HG03103 (cell line): ENCODE measurements at regions not wholly inside any gene's neighbourhood (a gene's known extent, or its start where the extent isn't known, plus 50 kb on each side); places are given as distances from the start of the nearest gene placed in this dataset.
"Not testable (repeated sequence)": the region's sequence is repeated elsewhere in the genome, so short reads cannot be mapped to it uniquely, and the experiment has no call there.

Source experiments
- ATAC-seq: cut with Tn5 transposase; IDR thresholded peaks from one replicate; pipeline ENCODE4 v1.9.1; 2021; ENCODE audit warnings: low read depth; ENCODE audit not compliant: unreplicated experiment

DNA sequence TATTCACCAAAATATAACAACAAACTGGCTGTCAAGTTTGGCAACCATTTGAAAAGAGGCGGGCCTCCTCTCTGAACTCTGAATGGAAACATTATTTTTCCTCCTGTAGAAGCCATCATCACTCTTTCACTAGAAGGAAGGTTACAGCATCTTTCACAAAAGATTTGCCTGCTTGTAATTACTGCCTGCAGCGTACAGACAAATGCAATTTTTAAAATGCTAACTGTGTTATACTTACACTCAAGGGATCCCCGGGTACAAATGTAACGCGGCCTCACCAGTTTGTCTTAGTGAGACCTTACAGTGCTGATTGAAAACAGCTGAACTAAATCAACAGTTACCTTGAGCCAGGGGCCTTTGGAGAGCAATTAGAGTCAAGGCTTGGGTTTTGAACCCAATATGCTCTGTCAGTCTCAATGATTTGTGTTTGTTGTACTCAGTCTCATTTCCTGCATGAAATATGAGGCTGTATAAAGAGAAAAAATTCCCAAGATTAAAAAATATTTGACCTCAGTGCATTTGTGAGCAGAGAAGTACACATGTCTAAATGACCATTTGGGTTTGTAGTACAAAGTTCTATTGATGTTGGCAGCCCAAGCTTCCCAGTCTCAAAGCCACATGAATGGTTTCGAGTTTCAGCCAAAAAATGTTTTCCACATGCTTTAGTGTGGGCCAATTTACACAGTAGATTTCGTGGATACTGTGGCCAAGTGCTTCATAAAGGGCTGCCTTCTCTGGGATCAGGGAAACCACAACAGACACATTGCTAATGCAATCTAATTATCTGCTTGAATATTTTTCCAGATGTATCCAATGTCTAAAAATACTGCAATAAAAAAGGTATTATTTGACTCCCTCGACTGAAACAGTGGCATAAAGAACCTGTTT lies 500.0 kb downstream of the SPATA31D1 start:
- ATAC-seq, result no peak

DNA sequence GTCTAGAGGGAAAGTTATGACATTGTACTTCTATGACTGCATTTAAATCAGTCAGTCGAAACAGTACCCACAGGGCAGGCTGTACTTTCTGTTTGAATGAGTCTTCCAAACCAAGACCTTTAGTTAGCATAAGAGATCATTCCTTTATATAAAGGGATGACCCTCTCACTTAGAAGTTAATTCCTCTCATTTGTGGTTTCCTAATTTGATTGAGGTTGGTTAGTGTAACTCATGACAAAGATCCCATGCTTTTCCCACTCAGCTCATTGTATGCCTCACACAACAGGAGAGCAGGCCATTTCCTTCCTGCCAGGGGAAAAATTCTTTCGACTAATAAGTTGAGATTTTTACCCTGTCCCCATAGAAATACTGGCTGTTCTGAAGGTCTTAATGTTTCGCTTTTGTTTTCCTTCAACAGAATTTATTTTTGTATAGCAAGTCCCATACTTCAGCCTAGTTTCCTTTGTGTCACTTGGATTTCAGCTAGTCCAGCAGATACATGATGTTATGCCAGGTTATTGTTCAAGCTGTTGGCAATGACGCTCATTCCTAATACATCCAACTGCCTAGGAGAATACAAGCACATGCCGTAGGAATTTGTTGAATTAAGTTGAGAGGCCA lies 500.7 kb downstream of the SPATA31D1 start:
- no peak for ATAC-seq

DNA sequence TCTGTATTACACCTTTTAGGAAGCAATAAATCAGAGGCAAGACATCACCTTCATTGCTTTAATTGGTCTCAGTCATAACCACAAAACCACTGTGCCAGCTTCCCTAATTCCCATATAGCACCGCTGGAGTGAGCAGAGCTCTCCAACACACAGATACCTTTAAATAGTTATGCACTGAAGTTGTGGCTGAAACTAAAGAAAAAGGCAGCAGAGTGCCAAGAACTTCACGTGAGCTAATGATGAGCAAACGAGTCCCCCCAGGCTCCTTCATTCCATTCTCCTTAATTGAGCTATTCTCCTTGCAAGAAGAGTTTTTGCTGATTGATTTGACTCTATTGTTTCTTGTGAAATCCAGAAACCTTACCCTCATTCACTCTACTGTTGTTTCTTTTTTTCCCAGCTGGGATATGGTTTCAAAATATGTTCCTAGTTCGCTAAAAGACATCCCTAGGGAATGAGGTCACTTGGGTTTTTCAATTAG lies 501.5 kb downstream of the SPATA31D1 start:
- ATAC-seq, result no peak

DNA sequence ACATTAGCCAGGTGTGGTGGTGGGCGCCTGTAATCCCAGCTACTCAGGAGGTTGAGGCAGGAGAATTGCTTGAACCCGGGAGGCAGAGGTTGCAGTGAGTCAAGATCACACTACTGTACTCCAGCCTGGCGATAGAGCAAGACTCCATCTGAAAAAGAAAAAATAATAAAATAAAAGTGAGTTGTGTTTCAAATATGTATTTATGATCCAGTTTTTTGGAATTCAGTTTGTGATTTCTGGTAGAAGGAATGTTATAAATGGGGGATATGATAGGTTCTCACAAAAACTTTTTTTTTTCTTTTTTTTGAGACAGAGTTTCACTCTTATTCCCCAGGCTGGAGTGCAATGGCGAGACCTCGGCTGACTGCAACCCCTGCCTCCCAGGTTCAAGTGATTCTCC lies 502.2 kb downstream of the SPATA31D1 start:
- not testable (repeated sequence) for ATAC-seq

DNA sequence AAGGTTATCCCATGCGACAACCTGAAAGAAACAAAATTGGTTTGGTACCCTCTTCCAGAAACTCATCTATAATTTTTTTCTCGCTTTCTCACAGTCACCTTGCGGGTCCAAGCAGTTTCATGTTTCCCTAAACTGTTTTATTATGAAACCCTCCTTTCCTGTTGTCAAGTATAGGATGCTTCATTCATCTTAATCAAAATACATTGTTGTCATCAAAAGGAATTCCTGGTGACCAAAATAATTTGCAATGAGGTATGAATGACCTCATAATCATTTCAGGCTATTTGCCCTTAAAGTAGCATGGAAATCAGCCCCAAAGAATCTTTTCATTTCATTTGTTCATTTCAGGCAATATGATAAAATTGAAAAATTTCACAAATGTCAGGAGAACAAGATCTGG lies 503.0 kb downstream of the SPATA31D1 start:
- no peak for ATAC-seq

DNA sequence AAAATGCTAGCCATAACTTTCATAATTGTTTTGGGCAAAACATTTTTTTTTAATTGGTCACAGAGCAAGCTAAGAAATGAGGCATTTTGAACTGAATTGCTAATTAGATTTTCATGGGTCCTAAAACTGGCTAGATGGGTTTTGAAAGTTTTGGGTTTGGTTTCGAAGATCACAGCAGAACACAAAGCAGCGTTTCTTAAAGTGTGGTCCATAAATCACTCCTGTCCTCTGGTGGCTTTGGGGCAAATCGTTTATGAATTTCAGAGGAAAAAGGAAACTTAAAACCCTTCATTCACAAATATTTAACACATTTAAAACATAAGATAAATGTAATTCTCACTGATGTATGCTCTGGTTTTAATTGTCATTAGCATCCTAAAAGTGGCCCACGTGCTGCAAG lies 503.7 kb downstream of the SPATA31D1 start:
- no peak for ATAC-seq

DNA sequence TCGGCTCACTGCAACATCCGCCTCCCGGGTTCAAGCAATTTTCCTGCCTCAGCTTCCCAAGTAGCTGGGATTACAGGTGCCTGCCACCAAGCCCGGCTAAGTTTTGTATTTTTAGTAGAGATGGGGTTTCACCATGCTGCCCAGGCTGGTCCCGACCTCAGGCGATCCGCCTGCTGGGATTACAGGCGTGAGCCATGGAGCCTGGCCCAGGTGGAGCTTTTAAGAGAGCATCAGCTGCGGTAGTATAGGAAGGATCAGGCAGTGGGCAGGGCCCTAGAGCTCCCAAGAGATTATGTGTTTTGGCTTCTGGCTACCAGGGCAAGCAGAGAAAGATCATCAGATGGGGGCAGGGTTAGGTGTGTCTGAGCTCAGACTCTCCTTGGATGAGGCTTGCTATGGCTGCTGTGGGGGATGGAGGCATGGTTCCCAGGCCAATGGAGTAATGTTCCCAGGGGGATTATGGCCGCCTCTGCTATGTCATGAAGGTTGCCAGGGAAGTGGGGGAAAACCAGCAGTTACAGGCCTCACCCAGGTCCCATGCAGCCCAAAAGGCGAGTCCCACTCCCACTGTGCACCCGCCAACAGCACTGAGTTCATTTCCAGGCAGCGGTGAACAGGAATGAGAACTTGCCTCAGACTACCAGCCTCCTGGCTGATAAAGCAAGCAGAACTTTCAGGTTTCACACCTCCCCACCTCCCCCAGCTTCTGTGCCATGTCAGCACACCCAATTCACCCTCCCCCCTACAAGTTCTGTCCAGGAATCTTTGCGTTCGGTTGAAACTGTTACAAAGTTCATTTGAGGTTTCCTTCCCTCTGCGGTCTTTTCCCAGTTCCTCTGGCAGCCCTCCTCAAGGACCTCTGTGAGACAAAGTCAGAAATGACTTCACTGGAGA lies 507.6 kb downstream of the SPATA31D1 start:
- ATAC-seq, result no peak

DNA sequence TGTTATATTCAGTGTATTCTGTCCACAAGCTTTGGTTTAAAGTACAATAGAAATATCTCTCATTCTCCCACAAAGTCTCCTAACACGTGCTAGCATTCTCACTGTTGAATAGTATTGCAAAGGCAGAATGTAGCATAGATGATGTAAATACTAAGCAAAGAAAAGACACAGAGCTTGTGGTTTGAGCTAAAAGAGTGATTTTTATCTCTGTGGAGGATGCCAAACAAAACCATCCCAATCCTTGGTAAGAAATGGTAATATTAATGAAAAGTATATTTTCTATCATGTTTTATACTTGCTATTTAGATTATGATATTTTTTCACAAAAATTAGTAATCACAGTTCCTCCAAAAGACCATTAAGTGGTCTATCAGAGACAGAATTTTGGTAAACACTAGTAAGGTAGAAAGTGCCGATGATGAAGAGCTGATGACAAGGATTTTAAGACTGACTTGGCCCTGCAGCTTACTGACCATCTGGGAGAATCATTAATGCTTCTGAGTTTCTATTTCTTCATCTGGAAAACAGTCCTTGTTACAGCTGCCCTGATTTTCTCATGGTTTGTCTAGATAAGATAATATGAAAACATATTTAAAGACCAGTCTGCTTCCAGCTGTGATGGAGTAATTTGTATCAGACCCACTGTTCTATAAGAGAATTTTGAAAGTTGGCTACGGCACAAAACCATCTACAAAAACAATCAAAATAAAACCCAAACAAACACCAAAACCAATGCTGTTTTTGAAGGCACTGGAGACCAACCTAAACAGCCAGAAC lies 510.2 kb downstream of the SPATA31D1 start:
- ATAC-seq, result no peak

DNA sequence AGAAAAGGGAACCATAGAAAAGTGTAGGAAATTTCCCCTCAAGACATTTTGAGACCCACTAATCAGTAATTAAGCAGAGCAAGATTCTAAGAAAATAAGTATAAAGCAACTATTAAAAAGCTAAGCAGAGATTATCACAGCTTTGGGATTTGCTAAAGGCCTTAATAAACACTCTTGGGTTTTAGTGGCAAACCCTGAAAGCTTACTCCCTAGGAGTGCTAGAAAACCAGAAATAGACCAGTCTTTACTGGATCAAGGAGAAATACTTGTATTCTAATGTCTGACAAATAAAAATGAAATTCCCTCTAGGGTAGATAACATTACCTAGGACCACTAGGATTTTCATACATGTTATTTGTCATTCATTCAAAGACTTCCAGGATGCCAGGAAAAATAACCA lies 510.8 kb downstream of the SPATA31D1 start:
- ATAC-seq, result no peak

DNA sequence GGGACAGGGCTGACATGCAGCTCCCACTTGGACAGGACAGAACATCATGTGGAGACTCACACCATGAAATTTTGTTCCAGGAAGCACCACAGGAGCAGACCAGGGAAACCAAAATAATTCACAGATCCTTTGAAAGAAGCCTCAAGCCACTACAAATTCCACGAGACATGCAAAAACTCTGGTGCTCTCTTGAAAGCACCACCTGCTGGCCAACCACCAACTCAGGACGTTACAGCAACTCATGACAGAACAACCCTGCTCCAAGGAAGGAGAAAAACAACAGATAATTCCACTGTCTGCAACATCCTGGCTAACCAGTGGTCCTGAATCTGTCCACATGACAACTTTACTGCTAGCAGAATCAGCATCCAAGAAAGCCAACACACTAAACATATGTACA lies 516.0 kb downstream of the SPATA31D1 start:
- no peak for ATAC-seq

DNA sequence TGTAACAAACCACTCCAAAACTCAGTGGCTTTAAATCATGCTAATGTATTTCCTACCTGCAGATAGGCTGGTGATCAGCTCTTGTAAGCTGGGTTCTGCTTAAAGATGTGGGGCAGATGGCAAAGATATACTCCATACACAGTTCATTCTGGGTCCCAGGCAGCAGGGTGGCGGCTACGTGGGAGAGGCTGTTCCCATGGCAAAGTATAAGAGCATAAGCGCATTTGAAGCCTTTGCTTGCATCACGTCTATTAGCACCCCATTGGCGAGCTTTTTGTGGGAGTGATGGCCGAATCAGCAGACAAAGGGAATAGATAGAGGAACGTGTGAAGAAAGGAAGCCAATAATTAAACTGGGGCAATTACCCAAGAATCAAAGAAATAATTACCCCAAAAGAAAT lies 523.1 kb downstream of the SPATA31D1 start:
- no peak for ATAC-seq

DNA sequence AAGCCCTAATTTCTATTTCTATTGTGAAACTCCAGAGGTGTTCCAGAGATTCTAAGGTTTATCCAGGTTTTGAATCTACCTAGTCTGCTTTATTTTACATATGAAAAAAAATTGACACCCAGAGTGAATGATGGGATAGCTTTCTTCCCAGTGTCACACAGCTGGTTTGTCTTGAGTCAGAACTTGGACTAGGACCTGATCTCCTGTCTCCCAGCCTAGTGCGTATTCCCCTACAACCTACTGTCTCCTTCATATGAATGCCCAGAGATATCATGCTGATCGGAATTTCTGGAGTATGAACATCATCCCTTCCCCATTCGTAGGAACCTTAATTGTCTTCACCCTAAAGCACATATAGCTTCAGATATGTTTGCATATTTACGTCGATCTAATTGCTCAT lies 524.2 kb downstream of the SPATA31D1 start:
- ATAC-seq, result no peak

DNA sequence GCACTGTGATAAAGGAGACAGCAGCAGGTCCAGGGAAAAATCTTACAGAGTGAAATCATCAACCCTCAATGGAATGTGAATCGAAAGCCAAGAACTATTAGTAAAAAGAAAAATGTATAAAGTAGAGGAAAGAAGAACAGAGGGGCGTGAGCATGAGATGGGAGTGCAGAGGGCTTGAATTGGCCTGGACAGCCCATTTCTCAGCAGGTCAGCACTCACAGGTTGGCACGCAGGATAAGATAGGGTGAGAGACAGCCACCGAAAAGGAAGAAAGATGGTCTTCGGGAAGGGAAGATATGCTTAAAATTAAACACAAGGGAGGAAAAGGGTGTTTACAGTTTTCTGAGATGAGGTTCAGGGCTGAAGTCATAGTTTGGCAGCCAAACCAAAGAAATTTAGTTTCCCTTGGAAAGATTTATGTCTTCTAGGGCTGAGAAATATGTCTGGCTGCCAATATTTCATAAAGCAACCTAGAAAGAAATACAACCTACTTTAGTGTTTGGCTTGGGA lies 524.7 kb downstream of the SPATA31D1 start:
- ATAC-seq, result no peak

DNA sequence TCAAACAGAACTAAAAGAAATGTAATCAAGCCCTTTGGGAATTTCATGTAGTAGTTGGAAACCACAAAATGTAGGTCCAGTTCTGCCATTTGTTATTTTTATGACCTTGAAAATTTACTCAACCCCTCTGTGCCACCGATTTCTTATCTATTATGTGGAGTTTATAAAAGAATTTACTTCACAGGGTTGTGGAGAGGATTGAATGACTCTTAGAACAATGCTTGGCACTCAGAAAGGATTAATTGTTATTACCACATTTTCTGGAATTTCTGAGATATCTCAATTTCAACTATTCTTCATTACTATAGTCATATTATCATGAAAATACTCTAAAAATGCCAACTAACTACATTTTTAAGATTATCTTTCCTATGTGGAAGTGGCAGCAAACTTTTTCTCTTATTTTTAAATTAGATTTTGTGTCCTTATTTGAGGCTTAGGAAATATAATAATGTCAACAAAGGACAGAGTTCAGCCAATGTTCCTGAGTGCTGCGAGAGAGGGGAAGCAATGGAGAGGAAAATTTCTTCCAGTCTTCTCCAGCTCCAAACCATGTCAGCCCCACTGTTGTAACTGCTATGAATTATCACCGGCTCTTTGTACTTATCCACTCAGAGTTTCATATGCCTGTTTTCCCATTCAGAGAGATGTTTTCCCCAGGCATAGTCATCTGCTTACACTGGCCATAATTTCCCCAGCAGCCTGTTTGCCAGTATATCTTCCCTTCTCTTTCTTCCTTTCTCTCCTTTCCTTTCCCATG lies 525.6 kb downstream of the SPATA31D1 start:
- no peak for ATAC-seq

DNA sequence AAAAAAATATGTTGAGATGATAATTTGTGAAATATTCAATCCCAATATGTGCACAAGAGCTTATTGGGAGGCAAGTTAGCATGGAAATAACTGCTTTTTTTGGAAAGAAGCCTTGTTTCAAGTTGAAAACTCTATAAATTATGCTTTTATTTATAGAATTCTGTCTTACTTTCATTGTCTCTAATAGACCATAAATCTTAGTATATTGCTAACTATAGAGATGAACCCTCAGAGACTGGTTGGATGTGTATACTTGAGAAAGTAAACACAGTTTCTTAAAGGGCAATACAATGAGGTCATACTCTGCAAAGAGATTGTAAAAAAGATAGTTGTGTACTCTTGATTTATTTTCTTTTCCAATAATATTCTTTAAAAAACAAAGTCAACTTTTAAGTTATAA lies 530.3 kb downstream of the SPATA31D1 start:
- ATAC-seq, result no peak

DNA sequence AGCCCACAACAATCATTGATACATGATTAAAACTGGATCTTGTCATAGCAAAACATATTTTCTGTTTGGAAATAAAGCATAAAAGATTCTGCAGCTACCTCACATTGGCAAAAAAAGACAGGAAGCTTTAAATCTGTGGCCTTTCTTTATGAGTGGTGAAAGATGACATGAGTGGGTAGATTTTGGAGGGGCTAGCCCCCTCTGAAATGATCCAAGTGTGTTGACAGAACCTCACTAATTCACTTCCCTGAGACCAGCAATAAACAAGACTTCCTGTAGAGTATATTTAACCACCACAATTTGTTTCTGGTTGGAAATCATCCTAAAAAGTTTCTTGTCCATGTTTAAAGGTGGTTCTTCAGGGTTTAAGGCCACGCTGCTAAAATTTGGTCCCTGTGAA lies 530.8 kb downstream of the SPATA31D1 start:
- ATAC-seq, result no peak

DNA sequence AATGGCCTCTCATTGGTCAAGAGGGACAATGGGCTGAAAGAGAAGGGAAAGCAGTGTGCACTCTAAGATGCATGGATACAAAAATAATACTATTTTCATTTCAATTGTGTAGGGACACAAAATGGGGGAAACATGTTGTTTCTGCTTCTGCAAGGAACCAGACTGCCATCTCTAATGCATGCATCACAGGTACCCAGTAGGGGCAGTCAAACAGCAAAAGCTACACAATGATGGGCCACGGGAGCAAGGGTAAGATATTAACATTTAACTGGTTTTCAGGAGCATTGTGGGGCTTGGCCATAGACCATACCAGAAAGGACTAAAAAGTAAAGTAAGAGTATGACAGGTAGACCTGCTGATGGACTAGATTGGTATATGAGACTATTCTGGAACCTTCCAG lies 535.8 kb downstream of the SPATA31D1 start:
- ATAC-seq, result no peak

DNA sequence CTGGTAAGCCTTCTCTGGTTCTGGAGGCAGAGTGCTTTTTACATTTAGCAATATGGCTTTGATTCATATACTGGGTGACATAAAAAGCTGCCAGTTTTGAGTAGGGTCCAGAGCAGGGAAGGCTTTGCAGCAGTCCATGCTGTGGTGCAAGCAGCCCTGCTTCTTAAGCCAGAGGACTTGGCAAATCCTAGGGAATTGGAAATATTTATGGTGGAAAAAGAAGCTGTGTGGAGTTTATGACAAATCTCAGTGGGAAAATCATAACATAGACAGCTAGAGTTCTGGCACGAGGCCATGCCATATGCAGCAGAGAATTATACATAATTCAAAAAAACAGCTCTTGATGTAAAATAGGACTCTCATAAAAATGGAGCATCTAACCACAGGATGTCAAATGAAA lies 536.4 kb downstream of the RASEF start:
- ATAC-seq, result no peak

DNA sequence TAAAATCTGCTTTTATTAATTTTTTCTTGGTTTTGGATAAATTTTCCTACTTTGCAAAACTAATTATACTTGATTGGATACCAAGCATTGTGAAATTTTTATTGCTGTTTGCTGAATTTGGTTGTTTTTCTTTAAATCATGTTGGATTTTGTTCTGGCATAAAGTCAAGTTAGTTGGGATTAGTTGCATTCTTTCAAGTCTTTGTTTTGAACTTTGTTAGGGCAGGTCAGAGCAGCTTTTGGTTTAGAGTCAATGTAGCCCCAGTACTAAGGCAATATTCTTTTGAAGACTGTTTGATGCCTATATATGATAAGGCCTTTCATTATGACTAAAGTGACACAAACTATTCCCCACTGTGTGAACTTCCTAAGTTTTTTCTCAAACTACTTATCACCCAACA lies 531.1 kb downstream of the RASEF start:
- ATAC-seq, result no peak
